ENCODE measurements at regions not wholly inside any gene's neighbourhood (a gene's known extent, or its start where the extent isn't known, plus 50 kb on each side); places are given as distances from the start of the nearest gene placed in this dataset.

- DNase-seq = no peak
Measured at GRCh38 chrX:15977644-15978043, 123.0 kb upstream of the AP1S2 start.

- no peak for DNase-seq
Measured at GRCh38 chrX:15976396-15976795, 121.8 kb upstream of the AP1S2 start.

GRCh38 chrX:15973946-15974345 is 119.3 kb upstream of the AP1S2 start:
- DNase-seq = no peak

- DNase-seq = no peak
Measured at GRCh38 chrX:15973299-15973698, 118.7 kb upstream of the AP1S2 start.

DNA sequence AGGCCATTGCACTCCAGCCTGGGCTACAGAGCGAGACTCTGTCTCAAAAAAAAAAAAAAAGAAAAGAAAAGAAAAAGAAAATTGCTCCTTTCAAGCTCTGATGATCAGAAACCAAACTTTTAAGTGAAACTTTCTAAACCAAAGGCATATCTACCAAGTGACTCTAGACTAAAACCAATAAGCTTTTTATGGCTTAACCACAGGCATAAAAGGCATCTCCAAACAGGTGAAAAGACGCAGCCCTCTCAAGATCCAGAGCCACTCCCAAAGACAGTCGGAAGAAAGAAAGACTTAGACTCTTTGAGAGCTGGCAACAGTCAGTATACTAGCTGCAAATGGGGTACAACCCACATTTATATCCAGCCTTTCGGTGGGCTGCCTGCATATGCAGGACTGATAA is 117.1 kb upstream of the AP1S2 start:
- DNase-seq = no peak

DNA sequence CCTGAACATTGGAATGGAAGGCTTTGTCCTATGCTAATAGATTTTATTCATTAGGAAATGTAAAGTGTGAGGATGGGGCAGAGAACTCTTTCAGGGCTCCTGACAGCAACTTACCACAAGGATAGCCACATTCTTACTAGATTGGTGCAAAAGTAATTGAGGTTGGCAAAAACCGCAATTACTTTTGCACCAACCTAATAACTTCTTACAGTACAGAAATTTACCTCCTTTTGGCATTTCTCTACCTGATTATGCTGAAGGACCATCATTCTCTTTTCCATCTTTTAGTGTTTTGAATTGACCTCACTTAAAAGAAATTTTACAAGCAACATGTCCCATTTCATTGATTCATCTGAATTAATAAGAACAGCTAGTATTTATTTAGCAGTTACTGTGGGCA is 109.2 kb upstream of the AP1S2 start:
- DNase-seq = no peak

GRCh38 chrX:15960237-15960636 is 105.6 kb upstream of the AP1S2 start:
- DNase-seq = no peak

DNA sequence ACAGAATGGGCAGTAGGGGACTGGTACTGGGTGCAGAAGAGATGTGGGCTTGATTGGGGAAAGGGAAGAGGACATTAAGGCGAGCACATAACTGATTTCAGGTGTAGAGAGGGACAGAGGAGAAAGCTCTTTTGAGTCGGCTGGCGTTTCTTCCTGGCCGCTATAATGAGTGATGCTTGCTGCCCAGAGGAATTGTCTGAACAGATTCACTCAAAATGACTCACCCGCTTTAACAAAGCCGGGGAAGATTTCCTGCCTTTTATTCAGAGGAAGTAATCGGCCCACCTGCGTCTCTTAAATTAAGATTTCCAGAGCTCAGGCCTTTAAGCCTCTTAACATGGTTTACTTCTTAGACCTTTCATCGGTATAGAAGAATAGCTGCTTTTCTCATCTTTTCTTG is 102.1 kb upstream of the AP1S2 start:
- no peak for DNase-seq

- DNase-seq = no peak
Measured at GRCh38 chrX:15953801-15954200, 99.2 kb upstream of the AP1S2 start.

DNA sequence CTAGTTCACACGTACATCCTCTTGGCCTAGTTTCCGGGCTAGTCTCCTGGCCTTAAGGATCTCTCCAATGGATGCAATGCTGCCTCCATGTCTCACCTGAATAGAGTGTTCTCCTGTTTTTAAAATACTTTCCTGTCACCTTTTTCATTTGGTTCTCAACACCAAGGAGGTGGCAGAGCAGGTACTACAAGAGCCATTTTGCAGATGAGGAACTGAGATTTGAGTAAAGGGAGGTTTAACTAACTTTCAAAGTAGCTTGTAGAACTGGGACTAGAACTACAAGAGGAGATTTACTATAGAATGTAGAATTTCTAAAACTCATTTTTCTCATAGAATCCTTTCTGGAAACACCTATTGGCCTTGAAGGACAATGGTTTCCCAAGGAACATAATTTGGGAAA is 97.6 kb upstream of the AP1S2 start:
- no peak for DNase-seq

DNA sequence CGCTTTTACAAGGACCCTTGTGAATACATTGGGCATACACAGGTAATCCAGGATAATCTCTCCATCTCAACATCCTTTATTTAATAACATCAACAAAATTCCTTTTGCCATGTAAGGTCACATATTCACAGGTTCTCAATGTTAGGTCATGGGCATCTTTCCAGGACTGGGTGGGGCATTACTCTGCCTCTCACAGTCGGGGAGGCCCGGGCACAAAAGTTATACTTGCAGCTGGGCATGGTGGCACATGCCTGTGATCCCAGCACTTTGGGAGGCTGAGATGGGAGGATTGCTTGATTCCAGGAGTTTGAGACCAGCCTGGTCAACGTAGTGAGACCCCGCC is 93.7 kb upstream of the AP1S2 start:
- DNase-seq = no peak

DNA sequence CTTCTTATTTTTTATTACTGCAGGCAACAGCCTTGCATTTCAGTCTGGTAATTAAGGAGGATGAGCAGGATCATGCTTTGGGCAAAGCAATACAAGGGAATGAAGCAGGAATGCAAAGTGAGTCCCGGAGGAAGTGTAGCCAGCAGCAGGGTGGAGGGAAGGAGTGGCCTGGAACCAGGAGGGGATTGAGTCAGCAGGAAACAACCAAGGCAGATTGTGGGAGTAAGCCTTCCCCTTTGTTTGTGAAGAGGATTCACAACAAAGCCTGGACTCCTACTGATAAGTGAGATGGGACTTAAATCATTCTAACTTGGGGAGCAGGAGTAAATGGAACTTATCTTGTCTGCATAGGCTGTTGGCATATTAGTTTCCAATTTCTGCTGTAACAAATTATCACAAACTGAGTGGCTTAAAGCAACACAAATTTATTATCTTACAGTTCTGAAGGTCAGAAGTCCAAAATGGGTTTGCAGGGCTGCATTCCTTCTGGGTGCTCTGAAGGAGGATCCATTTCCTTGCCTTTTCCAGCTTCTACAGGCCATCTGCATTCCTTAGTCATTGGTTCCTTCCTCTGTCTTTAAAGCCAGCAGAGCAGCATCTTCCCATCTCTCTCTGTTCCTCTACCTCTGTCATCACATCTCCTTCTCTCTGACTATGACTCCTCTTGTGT is 93.2 kb upstream of the AP1S2 start:
- no peak for DNase-seq

GRCh38 chrX:15946783-15947580 is 92.4 kb upstream of the AP1S2 start:
- no peak for DNase-seq

DNA sequence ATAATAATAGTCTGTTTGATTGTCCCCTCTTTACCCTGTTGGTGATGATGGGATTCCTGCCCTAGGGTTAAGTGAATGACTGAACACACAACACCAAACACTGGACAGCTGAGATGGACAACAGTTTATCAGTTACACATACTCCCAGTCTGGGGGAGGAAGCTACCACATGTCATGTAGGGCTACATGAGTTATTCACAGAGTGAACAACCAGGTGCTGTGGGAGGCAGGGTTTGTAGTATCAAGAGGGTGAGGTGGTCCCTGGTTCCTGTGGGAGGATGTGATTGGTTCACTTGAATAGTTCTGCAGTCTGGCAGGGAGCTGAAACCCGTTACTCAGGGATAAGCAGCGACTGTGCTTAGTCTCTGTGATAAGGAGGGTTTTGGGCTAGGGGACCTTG is 88.8 kb upstream of the AP1S2 start:
- no peak for DNase-seq

- DNase-seq = no peak
Measured at GRCh38 chrX:15942307-15942706, 87.7 kb upstream of the AP1S2 start.

- DNase-seq = no peak
Measured at GRCh38 chrX:15939737-15940136, 85.1 kb upstream of the AP1S2 start.

DNA sequence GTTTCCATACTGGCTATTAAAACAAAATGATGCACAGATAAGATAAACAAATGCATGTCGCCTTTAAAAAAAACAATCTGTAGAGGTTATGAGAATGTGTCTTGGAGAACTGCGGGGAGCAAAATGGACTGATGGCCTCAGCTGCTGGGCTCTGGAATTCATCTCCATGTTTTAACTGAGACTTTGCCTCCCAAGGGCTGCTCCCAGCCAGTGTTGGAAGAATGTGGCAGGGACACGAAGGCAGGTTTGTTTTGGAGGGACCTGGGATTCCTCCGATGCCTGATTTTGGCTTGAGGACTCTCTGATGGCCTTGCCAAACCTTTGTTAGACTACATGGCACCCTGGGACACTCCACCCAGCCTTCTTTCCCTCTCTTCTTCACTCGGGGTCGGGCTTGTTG is 83.5 kb upstream of the AP1S2 start:
- DNase-seq = no peak

DNA sequence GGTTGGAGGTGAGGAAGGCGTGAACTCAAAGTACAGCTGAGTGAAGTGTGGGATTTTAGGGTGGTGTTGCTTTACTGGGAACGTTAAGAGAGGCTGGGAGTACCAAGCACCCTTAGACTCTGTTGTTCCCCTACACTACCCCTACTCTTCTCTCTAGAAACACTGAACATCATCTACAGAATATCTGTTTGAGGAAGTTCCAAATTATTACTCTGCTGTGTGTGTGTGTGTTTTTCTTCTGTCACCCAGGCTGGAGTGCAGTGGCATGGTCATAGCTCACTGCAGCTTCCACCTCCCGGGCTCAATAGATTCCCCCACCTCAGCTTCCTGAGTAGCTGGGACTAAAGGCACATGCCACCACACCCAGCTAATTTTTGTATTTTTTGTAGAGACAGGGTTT is 76.7 kb upstream of the AP1S2 start:
- no peak for DNase-seq

DNA sequence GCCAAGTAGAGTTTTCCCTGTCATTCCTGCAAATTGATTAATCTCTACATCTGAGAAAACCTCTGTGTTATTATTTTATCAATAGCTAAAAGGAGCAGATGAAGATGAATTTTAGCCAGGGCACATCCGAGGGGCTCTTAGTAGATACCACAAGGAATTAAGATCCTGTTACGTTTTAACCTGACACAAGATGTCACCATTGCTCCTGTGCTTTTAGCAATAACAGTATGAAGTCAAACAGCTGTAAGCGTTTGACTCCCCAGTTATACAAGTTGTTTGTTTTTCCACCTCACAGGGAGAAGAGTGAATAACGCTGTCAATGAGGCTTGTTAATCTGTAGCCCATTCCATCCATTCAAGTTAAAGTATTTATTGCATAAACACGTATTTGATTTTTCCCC is 76.0 kb upstream of the AP1S2 start:
- DNase-seq = no peak

- no peak for DNase-seq
Measured at GRCh38 chrX:15929194-15929593, 74.6 kb upstream of the AP1S2 start.

DNA sequence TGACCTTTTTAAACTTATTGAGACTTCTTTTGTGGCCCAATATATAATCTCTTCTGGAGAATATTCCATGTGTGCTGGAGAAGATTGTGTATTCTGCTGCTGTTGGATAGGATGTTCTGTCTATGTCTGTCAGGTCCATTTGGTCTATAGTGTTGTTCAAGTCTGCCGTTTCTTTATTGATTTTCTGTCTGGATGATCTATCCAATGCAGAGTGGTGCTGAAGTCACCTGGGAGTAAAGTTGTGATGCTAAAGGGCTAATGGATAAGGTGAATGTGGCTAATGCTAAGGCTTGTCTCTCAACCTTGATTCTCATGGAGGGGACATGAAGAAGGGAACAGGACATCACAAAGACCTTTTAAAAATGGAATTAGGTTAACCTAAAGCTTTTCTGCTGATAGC is 72.0 kb upstream of the AP1S2 start:
- no peak for DNase-seq

DNA sequence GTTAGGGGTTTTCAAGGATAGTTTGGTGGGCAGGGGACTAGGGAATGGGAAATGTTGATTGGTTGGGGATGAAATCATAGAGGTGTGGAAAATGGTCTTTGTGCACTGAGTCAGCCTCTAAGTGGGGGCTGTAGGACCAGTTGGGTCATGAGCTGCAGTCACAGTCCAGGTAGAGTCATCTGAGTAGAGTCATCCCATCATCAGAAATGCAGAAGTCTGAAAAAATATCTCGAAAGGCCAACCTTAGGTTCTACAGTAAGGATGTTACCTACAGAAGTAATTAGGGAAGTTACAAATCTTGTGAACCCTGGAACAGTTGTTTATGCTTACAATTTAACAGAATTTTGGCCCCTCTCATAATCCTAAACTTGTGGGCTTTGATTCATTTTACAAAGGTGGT is 63.4 kb upstream of the AP1S2 start:
- no peak for DNase-seq

DNA sequence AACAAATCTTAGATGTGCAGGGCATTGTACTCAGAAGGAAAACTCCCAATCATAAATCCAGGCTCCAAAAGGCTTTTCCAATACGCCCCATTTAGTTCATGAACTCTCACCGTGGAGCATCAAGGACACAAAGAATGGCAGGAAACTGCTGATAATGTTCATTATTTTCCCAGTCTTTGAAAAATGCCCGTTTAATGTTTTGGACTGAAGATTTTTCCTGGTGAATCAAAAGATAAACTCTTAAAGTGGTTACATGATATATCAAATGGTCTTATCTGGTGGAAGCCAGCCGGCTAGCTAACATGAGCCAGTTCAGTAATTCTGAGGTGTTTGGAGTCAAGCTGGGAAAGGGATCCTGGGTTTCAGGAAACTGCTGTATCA is 62.1 kb upstream of the AP1S2 start:
- no peak for DNase-seq

DNA sequence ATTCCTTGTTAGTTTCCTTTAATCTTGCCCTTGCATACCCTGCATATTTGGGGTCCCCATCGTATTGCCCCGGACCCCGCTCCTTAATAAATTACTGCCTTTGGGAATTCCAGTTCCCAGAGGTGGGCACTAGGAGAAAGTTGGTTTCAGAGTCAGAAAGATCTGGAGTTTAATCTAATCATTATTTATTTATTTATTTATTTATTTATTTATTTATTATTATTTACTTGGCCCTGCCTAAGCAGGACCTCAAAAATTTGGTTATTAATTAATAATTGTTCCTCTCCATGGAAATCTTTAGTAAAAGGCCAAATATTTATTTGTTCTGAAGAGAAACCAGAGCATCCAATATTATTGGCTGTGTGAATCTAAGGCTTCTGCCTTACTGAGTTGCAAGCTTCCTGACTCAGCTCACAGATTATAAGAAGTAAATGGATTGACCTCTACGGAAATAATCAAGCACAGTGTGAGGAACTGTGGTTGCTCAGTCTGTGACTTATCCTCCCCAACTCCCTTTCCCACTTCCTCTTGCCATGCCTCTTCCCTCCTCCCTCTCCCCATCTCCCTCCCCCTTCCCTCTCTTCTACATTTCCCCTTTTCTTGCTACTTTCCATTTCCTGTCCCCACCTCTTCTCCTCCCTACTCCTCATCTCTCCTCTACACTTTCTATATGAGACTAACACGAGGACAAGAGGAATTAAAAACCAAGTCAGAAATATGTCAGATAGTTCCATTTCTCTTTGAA is 61.5 kb upstream of the AP1S2 start:
- DNase-seq = peak; percentile 2
